HG03060 (cell line): ENCODE measurements at regions not wholly inside any gene's neighbourhood (a gene's known extent, or its start where the extent isn't known, plus 50 kb on each side); places are given as distances from the start of the nearest gene placed in this dataset.

Source experiments
- ATAC-seq: cut with Tn5 transposase; IDR thresholded peaks from one replicate; pipeline ENCODE4 v1.9.1; 2021; ENCODE audit warnings: low read depth, moderate number of reproducible peaks; ENCODE audit not compliant: unreplicated experiment

DNA sequence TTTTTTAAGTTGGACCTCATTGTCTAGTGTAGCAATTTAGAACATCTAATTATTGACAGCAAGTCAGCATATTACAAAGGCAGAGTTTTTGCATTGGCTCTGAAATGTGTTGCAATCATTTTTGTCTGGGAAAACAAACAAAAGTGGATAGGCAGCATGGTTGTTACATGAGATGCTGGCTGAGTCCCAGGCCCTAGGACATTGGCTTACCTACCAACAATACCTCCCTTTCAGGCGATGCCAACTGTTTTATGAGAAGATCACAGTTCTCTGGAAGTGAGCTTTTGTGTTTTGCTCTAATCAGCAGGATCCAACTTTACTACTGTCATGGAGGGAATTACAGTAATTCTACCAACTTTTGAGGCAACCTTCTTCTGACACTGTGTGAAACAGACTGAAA is 71.5 kb upstream of the CXADR start:
- no peak for ATAC-seq

DNA sequence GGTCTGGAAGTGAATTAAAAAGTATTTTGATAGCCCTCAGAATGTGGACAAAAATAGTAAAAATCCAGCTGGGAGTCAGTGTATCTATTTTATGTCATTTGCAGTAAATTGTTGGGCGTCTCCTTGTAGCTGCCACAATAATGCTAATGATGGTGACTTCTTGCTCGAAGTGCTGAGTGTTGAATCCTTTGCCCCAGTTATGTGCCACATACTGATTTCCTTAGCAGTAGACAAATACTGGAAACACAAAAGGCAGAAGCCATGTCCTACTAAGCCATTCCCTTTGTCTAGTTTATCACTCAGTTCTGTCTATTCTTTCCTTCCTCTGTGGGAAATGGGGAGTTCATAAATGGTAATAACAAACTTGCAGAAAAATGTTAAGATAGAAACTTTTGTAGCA is 70.7 kb upstream of the CXADR start:
- no peak for ATAC-seq

DNA sequence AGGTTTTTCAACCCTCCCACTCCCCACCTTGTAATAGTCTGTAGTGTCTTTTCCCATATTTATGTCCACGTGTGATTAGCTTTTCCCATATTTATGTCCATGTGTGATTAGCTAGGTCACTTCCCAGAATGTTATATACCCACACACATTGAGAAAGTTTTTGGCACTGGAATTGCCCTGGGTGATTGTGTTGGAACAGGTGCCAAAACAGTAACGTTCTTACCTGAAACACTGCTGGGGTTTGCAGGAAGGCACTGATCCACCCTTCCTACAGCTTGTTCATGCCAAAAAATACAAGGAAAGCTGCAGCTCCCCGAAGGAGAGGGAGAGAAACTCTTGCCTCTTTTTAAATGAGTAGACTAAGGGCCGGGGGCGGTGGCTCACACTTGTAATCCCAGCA is 68.0 kb upstream of the CXADR start:
- ATAC-seq, result no peak

DNA sequence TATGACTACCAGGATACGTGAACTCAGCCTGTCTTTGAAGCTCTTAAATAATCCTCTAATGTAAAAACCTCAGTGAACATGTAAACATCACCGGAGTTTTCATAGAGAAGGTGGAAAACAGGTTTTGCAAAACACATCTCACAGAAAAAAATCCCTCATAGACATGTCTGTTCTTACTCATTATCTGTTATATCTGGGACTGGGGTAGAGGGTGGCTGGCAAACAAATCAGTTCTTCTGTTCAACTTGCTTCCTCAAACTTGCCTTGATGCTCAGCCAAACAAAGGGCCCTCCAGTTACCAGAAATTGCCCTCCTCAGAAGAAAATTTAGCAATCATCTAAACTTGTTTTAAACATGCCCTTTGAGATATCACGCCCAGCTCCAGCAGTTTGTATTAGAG is 66.1 kb upstream of the CXADR start:
- no peak for ATAC-seq

DNA sequence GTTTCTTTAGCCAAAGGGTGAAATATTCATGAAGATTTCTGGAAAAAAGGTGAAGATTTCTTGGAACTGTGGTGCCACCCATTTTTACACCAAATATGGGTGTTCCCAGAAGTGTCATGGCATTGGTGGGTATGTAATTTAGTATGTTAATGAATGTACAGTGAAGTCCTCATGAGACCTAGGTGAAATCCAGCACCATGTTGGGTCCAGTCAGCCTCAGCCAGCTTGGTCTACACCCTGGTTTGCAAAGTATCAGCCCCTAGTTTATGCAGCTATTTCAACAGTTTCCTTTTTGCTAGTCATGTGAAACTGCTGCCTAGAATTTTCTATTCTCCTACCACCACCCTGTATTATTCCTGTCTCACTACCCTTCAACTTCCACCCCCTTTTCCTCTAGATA is 63.1 kb upstream of the CXADR start:
- ATAC-seq, result no peak

DNA sequence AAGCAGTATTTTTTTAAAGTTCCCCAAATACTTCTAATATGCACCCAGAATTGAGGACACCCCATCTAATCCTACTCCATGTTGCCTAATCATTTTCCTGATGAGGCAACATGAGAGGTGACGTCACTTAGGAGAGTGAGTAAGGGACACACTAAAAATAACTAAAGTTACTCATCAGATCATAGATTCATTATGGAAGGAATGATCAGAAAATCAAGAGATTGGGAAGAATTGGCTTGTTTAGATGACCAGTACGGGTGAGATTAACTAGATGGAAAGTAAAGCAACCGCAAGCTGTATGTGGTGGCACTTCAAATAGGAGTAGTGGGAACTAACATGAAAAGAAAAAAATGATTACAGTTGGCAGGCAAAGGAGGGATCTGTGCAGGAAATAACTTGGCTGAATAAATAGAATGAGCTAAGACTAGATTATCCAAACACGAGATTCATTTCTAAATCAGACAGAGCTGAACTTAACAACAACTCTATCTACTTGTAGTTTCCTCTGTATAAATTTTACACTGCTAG is 61.4 kb upstream of the CXADR start:
- ATAC-seq, result no peak

DNA sequence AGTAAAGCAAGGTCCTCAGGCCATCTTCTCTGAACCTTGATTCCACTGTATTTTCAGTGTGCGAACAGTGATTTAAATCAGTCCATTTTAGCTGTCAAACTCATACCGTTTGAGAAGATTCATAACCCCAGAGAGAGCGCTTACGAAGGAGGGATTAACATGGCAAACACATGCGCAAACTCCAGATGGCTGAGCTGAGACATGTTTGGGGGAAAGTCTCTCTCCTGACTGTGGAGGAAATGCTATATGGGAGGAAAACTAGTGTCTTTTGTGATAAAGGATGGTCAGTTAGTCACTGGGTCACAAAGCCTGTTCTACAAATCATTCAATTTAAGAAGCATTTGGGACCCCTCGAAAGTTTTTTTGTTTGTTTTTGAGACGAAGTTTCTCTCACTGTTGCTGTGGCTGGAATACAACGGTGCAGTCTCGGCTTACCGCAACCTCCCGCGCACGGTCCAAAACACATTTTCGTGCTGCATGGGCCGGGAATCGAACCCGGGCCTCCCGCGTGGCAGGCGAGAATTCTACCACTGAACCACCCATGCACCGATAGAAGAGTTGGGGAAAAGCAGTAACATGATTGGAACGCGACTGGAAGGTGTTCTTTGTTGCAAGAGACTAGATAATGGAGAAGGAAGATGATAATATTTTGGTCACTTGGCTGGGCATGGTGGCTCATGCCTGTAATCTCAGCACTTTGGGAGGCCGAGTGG is 58.4 kb upstream of the CXADR start:
- ATAC-seq, result no peak

DNA sequence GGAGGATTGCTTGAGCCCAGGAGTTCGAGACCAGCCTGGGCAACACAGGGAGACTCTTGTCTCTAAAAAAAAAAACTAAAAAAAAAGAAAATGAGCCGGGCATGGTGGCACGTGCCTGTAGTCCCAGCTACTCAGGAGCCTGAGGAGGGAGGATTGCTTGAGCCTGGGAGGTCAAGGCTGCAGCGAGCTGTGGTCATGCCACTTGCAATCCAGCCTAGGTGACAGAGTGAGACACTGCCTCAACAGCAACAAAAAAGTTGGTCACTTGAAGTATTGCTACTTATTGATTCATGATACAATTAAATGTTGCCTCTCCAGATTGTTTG is 57.9 kb upstream of the CXADR start:
- no peak for ATAC-seq

DNA sequence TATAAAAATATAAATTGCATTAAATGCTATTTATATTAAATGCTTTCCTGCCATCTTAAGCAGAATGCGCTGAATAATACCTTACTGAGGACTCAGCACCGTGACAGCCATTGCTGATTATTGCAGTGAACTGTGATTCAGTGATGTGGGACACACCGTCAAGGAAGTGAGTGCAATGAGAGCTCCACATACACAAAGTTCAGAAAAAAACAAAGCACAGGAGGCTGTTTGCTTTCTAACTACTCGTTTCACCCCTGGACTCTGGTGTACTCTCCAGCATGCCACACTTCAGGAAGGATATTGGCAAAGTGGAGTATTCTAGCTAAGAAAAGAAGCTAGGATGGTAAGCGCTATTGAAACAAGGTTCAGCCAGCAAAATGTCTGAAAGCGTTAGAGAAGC is 57.4 kb upstream of the CXADR start:
- ATAC-seq, result no peak

DNA sequence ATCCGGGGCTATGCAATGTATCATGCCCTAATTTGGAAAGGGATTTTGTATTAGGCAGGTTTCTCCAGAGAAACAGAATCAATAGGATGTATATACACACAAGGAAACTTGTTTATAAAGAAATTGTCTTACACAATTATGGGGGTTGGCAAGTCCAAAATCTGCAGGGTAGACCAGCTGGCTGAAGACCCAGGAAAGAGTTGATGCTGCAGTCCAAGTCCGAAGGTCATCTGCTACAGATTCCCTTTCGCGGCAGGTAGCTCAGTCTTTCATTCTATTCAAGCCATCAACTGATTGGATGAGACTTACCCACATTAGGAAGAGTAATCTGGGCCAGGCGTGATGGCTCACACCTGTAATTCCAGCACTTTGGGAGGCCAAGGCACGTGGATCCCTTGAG is 54.6 kb upstream of the CXADR start:
- no peak for ATAC-seq

DNA sequence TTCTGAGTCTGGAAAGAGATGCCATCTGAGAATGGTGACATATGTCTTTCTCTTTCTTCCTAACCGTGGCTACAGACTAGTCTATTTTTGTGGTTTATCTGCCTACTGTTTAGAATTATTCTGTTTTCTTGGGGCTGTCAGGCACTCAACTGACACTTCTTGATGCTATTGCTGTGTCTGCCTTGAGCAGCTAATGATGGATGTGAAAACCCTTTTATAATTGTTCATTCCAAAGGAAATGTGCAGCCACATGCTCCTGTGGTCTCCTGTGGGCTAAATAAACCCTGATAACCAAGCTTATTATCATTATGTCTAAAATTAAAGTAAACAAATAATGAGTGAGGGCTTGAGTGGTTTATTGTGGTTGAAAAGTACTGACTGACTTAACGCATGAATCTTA is 52.7 kb upstream of the CXADR start:
- no peak for ATAC-seq

DNA sequence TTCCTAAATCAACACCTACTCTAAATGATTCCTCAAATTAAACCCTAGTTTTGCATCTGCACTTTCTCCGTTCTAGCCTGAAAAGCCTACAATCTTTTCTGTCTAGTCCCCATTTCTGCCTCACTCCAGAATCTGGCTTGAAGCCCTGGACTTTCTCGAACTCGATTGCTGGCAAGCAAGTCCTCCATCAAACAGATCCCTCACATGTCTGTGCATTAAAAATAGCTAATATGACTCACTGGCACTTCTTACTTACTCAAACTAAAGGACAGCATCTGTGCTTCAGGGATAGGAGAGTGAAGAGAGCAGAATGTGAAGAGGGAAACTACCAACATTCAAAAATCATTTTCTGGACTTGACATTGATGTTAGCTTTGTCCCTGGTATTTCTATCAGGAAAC is 51.8 kb upstream of the CXADR start:
- ATAC-seq, result no peak

DNA sequence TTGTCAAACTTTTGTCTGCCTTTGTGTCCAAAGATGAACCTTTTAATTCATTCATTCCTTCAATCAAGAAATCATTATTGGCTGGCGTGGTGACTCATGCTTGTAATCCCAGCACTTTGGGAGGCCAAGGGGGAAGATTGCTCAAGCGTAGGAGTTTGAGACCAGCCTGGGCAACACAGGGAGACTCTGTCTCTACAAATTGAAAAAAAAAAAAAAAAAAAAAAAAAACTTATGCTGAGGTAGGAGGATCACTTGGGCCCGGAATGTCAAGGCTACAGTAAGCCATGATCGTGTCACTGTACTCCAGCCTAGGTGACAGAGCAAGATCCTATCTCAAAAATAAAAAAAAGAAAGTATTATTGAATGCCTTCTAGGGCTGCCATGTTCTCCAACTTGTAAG is 51.3 kb upstream of the CXADR start:
- no peak for ATAC-seq

DNA sequence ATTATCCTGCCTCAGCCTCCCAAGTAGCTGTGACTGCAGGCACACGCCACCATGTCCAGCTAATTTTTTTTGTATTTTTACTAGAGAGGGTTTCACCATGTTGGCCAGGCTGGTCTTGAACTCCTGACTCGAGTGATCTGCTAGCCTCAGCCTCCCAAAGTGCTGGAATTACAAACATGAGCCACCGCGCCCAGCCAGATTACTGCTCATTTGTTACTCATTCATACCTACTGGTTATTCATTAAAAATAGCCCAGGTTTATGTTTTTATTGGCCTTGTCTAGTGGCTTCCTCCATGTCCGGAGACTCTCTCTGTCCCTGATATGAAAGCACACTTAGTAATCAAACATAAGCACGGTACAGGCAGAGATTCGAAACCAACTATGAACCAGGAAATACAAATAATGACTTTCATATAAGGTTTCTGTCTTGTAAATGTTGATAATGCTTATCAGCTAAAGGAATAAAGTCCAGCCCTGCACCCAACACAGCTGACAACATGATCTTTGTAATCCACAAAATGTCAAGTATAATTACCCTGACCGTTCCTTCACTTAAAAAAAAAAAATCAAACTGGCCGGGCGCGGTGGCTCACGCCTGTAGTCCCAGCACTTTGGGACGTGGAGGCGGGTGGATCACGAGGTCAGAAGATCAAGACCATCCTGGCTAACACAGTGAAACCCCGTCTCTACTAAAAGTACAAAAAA is 50.4 kb upstream of the CXADR start:
- no peak for ATAC-seq
